ENCODE measurements at regions not wholly inside any gene's neighbourhood (a gene's known extent, or its start where the extent isn't known, plus 50 kb on each side); places are given as distances from the start of the nearest gene placed in this dataset.
"Not testable (repeated sequence)": the region's sequence is repeated elsewhere in the genome, so short reads cannot be mapped to it uniquely, and the experiment has no call there.

DNA sequence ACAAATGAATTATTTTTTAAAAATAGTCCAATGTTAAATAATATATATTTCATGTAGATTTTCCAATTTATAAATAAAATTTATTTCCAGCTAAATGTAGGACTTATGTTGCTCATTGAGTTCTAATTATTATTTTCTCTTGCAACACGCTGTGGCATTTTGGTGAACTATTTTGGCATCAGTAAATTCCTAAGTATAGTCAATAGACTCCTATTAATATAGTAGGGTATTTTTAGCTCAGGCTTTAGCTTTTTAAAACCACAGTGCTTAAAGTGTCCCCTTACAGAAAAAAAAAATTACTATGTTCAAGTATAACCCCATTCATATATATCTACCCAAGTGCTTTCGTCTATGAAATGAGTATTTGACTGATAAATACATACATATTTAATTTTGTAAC lies 919.2 kb upstream of the SOX9 start:
- DNase-seq (ENCODE audit: low spot score) = no peak

DNA sequence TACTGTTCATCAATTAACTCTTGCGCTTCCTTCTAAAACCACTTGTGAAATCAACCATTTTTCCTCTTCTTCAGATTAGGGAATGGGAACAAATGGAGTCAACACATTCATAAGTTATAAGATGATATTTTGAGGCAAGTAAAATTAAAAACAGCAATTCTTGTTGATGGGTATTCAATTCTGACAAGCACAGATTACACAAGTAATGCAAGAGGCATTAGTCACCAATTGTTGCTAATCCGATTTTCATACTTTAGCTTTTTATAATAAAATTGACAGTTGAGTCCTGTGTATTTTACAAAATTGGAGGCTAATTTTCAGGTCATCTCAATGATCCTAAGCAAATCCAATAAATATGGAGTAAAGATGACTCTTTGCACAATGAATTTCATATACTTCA lies 918.4 kb upstream of the SOX9 start:
- no peak for DNase-seq (ENCODE audit: low spot score)

DNA sequence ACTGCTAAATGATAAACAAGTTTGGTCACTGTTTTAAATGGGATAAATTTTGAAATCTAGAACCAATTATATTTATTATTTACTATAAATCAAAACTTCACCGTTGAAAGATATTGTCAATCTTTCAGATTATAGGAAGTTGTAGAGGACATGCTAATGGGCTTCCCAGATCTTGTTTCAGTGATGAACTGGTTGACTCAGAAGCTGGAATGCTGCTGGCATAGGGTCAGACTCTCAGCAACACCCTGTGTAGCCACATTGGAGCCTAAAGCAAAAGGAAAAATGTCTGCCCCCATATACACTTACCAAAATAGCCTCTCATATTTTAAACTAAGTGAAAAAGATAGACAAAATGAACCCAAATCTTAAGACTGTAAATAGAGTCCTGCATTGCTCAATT lies 916.9 kb upstream of the SOX9 start:
- no peak for DNase-seq (ENCODE audit: low spot score)

DNA sequence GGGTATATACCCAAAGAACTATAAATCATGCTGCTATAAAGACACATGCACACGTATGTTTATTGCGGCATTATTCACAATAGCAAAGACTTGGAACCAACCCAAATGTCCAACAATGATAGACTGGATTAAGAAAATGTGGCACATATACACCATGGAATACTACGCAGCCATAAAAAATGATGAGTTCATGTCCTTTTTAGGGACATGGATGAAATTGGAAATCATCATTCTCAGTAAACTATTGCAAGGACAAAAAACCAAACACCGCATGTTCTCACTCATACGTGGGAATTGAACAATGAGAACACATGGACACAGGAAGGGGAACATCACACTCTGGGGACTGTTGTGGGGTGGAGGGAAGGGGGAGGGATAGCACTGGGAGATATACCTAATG lies 914.9 kb upstream of the SOX9 start:
- not testable (repeated sequence) for DNase-seq (ENCODE audit: low spot score)

DNA sequence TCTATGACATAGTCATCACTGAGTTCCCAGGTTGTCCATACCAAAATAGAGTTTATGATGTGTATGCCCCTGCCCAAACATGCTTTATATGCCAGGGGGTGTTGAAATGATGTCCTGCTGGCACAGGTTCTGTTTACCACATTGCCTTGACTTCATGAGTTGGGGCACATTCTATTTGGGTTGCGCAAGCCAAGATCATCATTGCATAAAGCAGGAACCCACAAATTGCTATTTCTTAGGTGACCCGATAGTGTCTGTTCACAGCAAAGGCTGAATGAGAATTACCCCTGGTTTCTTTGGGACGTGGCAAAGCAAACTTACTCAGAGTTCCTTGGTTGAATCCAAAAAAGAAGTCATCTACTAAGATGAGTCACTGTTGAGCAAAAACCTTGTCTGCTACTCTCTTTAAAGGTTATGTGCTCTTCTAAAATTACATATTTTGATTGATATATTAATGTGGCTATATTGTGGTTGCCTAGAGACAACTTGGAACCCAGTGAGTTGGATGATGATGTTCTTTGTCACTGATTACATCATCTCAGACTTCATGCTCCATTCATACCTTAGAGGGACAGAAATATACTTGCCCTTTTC lies 912.6 kb upstream of the SOX9 start:
- DNase-seq (ENCODE audit: low spot score) = no peak

DNA sequence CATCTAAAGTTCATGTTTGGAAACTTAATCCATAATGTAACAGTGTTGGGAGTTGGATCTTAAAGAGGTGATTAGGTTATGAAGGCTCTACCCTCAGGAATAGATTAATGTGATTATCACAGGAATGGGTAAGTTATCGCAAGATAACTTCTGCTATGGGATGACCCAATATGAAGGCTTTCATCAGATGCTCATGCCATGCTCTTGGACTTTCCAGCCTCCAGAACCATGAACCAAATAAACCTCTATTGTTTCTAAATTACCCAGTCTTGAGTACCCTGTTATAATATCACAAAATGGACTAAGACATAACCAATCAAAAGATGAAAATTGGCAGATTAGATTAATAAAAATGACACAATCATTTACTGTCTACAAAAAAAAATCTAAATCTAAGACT lies 906.9 kb upstream of the SOX9 start:
- DNase-seq (ENCODE audit: low spot score) = no peak

DNA sequence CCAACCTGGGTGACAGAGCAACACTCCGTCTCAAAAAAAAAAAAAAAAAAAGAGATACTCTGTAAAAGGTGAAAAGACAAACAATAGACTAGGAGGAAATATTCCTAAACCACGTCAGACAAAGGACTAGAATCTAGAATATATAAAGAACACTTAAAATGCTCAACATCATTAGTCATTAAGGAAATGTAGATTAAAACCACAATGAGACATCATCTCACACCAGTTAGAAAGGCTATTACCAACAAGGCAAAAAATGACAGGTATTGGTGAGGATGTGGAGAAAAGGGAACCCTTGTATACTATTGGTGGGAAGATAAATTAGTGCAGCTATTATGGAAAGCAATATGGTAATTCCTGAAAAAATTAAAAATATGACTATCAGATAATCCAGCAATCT lies 903.1 kb upstream of the SOX9 start:
- DNase-seq (ENCODE audit: low spot score) = no peak

DNA sequence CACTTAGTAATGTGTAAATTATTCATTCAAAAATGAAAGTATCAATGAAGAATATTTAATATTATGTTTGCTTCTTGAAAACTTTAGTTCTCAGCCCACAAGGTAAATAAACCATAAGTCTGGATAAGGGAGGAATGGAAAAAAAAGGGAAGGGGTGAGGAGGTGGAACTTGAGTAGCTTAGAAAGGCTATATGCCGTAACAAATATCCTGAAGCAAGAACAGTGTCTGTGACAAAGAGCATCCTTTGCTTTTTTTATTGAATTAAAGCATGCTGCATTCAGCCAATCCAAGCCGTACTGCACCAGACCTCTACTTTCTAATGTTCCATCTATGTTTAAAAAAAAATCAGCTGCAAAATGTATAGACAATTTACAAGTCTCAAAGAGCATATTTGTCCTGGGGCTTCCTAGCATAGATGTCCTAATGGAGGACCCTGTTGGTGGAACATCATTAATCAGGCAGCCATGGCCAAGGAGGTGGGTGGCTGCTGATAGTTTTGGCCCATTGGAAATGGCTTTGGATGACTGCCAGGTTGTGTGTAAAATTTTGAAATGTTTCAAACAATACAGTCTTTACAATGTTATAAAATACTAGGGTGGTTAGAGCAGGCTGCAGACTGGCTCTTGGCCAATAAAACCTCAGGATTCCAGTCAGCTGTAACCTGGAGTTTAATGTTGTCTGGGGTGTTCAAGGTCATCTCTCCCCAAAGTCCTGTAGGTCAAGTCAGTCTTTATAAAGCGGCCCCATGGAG lies 895.8 kb upstream of the SOX9 start:
- DNase-seq (ENCODE audit: low spot score) = no peak

DNA sequence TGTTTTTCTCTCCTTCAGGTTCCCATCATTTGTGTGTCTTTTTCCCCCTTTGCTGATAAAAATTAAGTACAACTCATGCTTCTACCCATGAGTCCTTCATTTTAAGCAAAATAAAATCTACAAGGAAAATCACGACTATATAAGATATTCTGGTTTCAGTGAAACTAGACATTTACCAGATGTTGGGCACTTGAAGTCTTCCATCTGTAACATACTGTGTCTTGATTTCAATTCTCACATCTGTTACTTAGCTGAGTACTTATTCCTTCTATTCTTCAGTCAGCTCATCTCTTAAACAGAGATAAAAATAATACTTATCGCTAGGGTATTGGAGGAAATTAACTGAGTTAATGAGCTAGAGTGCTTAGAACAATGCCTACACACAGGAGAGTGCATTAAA lies 893.0 kb upstream of the SOX9 start:
- DNase-seq (ENCODE audit: low spot score) = no peak

DNA sequence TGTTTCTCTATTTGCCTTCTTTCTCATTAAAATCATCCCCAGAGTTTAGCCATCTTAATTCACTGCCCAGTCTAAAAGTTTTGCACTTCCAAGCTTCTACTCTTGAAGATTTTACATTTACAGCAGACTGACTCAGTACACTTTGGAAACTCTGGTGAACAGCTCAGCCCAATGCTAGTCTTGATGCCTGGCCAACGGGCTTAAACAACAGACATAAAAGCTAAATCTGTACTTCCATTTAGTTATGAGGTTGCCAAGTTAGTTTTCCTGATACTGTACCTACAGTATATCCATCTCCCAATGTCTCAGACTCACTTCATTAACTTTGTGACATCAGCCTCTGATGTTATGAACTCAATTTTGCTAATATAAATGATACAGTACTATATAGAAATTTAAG lies 891.8 kb upstream of the SOX9 start:
- no peak for DNase-seq (ENCODE audit: low spot score)

DNA sequence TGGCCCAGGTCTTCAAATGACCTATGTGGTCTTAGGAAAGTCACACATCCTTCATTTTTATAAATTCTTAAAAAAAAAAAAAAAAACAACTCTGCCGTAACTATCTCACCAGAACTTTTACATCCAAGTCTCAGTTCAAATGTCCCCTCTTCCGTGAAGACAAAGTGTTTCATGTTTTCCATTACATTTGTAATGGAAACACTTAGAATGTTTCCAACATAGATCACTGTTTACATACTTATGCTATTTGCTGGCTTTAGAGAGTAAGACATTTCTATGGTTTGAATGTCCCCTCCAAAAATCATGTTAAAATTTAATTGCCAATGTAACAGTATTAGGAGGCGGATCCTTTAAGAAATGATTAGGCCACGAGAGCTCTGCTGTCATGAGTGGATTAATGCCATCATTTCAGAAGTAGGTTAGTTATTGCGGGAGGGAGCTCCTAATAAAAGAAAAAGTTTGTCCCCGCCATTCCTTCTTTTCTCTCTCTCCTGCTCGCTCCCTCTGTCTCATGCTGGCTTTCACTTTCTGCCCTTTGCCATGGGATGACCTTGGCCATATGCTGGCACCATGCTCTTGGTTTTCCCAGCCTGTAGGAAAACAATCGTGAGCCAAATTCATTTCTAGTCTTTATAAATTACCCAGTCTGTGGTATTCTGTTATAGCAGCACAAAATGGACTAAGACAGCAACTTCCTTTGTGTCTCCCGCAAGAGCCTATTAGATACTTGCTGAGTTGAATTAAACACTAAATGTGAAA lies 887.8 kb upstream of the SOX9 start:
- no peak for DNase-seq (ENCODE audit: low spot score)

DNA sequence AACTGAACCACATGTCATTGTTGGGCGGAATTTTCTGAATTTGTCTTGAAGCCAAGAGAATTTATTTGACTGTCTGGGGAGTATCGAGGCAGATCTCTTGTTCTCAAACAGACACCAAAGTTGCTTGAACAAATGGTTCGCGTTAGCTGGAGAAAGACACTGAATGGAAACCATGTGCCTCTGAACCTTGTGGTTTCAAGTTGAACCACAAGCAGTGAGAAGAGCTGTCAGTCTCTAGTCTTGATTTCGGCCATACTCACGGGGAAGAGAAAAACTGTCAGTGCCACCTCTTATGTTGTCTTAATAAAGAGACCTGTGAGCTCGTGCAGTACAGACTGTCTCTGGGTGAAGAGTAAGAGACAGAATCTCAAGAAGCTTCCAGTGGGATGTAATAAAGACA lies 886.5 kb upstream of the SOX9 start:
- no peak for DNase-seq (ENCODE audit: low spot score)

DNA sequence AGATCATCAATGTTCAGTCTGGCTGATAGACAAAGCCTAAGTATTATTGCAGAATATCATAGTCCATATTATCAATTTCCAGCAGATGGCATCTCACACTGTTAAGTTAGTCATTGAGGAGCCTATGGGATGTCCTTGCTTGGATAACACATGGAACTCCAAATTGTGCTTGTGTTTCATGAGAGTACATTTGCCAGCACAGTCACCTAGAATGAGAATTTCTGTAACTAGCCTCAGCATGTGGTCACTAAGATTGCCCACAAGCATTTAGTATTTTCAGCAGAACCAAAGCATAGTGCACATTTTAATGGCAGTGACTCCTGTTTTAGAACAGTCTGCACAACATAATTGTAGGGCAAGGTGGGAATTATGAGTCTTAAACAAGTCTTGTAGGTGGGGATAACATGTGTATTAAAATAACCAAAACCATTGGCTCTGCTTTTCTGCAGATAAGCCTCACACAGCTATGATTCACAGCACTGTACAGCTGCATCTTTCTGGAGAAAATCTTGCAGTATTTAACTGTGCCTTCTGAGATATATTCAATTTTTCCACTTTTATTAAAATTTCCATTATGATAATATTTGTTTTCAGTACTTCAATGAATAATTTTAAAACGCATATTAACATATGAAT lies 882.8 kb upstream of the SOX9 start:
- peak; percentile 8 for DNase-seq (ENCODE audit: low spot score)

DNA sequence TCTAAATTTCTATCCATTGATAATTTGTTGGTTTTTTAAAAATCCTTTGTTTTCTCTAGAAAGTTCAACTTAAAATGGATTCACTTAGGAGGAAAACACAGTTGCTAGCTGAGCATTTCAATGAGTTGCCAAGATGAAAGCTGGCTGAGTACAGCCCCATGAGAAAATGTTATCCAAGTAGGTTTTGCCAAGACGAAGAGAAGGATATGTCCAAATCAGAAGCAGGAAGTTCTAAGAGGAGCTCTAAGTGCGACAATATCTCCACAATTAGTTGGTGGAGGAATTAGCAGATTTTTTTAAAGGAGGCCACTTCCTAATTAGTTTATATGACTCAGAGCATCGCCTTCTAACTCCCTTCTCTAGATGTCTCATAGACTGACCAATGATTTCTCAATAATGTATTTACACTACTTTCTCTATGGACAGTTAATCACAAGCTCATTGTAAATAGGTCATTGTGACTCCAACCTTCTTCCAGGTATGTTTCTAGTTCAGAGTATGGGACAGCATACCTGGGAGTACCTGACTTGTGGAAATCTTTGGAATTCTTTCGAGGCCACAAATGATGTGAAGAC lies 873.3 kb upstream of the SOX9 start:
- no peak for DNase-seq (ENCODE audit: low spot score)

DNA sequence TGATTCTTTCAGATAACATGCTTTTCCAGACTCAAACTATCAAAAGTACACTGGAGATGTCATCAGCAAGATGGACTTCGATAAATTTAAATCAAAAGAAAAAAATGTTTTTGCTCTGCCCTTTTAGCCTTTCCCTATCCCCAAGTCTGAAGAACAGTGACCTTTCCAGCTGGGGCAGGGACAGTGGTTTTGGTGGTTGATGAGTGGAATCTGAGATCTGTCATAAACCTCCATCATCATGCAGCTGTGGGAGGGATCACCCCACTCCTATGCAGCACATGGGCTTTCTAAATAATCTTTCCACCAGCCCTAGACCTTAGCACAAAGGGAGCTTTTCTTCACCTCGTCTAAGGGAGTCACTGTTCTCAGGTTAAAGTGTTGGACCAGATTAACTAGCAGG lies 869.5 kb upstream of the SOX9 start:
- no peak for DNase-seq (ENCODE audit: low spot score)

DNA sequence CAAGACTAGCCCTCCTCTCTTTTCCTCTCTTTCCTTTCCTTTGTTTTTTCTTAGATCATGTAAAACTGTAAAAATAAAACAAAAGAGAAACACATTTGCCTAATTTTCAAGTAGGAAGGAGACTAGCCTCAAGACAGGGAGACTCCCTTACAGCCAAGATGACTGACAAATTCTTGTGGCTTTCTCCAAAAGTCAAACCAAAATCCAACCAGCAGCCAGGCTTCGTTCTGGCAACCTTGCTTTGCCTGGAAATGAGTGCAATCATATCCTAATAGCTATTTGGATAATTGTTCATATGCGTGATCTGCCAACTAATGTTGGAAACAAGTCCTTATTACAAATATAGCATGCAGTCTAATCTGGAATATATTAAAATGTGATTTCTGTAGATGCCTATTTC lies 868.9 kb upstream of the SOX9 start:
- DNase-seq (ENCODE audit: low spot score) = no peak

DNA sequence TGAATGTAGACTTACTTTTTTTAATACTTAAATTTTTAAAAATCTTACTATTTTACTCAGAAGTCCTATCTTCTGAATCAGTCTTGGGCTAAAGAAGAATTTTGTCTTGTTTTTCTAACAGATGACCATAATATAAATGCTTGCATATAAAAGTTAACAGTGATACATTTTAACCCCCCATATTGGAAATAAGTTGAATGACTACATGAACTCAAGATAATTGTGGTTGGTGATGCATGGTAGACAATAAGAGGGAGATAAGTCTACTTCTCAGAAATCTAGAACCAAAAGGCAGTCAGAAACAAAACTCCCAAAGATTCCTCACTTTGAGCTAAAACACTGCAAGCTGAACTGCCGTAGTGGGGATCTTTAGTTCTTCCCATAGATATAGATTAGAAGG lies 868.4 kb upstream of the SOX9 start:
- no peak for DNase-seq (ENCODE audit: low spot score)

DNA sequence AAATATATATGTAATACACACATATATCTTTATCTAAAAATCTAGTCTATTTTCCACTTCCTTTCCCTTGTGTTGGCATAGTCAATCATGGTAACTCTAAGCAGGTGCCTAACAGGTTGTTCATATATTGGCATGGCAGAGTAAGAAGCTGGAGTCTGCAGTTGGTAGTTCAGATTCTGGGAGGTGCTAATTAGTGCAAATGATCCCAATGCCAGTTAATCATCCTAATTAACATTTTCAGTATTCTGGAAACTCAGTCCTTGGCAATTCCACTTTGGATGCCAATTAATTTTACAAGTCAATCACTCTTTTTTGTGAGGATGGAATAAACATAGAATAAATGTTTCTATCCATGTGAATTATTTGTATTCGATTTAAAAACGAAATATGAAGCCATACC lies 863.7 kb upstream of the SOX9 start:
- DNase-seq (ENCODE audit: low spot score) = no peak

DNA sequence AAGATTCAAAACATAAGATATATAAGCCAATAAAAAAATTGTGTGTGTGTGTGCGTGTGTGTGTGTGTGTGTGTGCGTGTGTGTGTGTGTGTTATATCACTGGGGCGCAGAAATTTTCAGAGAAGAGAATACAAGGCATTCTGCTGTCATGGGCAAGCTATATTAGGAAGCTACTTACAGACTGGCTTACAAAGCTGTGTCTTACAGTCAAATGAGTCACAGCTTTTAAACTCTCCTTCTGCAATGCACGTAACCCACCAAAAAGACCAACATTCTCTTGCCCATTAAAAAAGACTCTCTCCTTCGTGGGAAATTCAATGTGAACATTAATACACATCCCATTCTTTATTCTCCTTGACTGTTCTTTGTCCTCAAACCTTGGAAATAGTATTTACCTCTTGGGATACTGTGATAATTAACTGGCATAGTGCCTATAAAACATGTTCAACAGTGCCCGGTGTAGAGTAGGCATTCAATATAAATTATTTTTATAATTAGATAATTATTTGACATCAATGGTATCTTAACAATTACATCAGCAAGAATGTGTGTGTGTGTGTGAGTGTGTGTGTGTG lies 860.4 kb upstream of the SOX9 start:
- no peak for DNase-seq (ENCODE audit: low spot score)

DNA sequence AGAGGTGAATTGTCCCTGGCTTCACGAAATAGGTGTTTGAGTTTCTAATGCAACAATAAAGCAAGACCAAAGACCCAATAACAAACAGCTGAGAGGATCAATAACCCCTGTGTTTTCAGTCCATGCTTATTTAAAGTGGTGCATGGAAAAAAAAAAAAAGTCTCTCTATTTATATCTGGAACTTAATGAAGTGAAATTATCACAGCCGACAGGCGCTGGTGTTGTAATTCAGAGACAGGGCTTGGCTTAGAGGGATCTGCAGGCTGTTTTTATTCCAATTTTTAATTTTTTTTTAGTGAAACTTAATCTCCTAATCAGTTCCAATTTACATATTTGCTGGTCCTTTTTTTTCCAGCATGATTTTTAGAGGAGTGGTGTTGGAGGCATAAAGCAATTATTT lies 858.2 kb upstream of the SOX9 start:
- DNase-seq (ENCODE audit: low spot score) = no peak

DNA sequence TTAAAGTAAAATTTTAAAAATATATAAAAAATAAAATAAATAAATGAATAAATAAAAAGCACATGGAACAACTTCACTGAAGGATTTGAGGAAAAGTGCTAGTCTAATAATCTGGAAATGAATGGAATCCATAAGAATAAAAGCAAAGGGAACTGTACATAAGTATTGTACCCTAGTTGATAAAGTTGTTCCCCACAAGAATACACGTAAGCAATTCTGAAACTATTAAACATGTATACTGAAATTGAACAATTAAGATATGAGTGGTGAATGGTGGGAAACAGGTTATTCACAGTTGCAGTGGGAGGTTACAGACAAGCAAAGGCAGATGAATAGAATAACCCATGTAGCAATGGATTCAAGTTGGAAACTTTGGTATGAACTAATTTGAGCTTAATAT lies 853.2 kb upstream of the SOX9 start:
- DNase-seq (ENCODE audit: low spot score) = no peak

DNA sequence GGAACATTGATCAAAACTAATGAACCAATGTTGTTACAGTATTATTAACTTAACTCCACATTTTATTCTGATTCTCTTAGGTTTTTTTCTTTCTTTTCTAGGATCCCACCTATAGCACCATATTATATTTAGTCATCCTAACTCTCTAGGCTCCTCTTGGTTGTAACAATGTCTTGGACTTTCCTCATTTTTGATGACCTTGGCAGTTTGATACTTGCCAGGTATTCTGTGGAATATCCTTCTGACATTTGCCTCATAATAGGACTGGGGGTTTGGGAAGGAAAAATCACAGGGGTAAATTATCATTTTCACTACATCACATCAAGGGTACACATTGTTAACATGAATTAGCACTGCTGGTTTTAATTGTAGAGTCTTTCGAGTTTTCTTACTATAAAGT lies 851.6 kb upstream of the SOX9 start:
- DNase-seq (ENCODE audit: low spot score) = no peak

All from HuH-7.5 (cell line).